ENCODE measurements at regions not wholly inside any gene's neighbourhood (a gene's known extent, or its start where the extent isn't known, plus 50 kb on each side); places are given as distances from the start of the nearest gene placed in this dataset.

- H4K20me1 ChIP-seq (replicated peaks; ENCODE audit: insufficient read depth): no peaks in the 10 kb centered on the region
- H3K27me3 Mint-ChIP-seq (ENCODE audit: insufficient read depth, low read depth, poor library complexity): no peaks in the 10 kb centered on the region
- peaks cover 5% of the 10 kb centered on the region; the same call in 2 of the 3 replicates for H3K9me3 Mint-ChIP-seq
Measured at GRCh38 chr2:107448160-107448559, 378.5 kb upstream of the RGPD4 start.

More at GRCh38 chr2:107448160-107448559, 378.5 kb upstream of the RGPD4 start:
- Histone ChIP-seq H3K4me1 (ENCODE audit: insufficient read depth) (no peaks in the 10 kb centered on the region), H3K9me2 (ENCODE audit: insufficient read depth) (0 out of 2 replicates have a peak, but pooled peaks cover 5% of the 10 kb centered on the region), H3K27ac (ENCODE audit: low read depth) (no peak overlapping the region), H2AFZ (no peak overlapping the region), H3K36me3 (ENCODE audit: insufficient read depth) (no peaks in the 10 kb centered on the region), H3K4me3 (no peak overlapping the region), H3K27me3 (ENCODE audit: insufficient read depth) (no peaks in the 10 kb centered on the region), H3K79me2 (replicated peaks; ENCODE audit: insufficient read depth) (no peaks in the 10 kb centered on the region), H3F3A (replicated peaks; ENCODE audit: low read depth) (no peaks in the 10 kb centered on the region), H3K4me2 (no peak overlapping the region)
- no peak for TF ChIP-seq JUNB (IDR thresholded peaks at IDR 0.05; ENCODE audit: unreplicated experiment)
- TF ChIP-seq CREB1 (CRISPR knock-in tag; IDR thresholded peaks at IDR 0.05; ENCODE audit: low read depth): no peak
- TF ChIP-seq EZH2 (IDR thresholded peaks at IDR 0.05; ENCODE audit: low read depth, unreplicated experiment): no peak
- TF ChIP-seq NANOG (IDR thresholded peaks at IDR 0.05; ENCODE audit: borderline replicate concordance): no peak
- TF ChIP-seq, protein P1, sequence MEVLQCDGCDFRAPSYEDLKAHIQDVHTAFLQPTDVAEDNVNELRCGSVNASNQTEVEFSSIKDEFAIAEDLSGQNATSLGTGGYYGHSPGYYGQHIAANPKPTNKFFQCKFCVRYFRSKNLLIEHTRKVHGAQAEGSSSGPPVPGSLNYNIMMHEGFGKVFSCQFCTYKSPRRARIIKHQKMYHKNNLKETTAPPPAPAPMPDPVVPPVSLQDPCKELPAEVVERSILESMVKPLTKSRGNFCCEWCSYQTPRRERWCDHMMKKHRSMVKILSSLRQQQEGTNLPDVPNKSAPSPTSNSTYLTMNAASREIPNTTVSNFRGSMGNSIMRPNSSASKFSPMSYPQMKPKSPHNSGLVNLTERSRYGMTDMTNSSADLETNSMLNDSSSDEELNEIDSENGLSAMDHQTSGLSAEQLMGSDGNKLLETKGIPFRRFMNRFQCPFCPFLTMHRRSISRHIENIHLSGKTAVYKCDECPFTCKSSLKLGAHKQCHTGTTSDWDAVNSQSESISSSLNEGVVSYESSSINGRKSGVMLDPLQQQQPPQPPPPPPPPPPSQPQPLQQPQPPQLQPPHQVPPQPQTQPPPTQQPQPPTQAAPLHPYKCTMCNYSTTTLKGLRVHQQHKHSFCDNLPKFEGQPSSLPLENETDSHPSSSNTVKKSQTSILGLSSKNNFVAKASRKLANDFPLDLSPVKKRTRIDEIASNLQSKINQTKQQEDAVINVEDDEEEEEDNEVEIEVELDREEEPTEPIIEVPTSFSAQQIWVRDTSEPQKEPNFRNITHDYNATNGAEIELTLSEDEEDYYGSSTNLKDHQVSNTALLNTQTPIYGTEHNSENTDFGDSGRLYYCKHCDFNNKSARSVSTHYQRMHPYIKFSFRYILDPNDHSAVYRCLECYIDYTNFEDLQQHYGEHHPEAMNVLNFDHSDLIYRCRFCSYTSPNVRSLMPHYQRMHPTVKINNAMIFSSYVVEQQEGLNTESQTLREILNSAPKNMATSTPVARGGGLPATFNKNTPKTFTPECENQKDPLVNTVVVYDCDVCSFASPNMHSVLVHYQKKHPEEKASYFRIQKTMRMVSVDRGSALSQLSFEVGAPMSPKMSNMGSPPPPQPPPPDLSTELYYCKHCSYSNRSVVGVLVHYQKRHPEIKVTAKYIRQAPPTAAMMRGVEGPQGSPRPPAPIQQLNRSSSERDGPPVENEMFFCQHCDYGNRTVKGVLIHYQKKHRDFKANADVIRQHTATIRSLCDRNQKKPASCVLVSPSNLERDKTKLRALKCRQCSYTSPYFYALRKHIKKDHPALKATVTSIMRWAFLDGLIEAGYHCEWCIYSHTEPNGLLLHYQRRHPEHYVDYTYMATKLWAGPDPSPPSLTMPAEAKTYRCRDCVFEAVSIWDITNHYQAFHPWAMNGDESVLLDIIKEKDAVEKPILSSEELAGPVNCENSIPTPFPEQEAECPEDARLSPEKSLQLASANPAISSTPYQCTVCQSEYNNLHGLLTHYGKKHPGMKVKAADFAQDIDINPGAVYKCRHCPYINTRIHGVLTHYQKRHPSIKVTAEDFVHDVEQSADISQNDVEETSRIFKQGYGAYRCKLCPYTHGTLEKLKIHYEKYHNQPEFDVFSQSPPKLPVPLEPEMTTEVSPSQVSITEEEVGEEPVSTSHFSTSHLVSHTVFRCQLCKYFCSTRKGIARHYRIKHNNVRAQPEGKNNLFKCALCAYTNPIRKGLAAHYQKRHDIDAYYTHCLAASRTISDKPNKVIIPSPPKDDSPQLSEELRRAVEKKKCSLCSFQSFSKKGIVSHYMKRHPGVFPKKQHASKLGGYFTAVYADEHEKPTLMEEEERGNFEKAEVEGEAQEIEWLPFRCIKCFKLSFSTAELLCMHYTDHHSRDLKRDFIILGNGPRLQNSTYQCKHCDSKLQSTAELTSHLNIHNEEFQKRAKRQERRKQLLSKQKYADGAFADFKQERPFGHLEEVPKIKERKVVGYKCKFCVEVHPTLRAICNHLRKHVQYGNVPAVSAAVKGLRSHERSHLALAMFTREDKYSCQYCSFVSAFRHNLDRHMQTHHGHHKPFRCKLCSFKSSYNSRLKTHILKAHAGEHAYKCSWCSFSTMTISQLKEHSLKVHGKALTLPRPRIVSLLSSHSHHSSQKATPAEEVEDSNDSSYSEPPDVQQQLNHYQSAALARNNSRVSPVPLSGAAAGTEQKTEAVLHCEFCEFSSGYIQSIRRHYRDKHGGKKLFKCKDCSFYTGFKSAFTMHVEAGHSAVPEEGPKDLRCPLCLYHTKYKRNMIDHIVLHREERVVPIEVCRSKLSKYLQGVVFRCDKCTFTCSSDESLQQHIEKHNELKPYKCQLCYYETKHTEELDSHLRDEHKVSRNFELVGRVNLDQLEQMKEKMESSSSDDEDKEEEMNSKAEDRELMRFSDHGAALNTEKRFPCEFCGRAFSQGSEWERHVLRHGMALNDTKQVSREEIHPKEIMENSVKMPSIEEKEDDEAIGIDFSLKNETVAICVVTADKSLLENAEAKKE (CRISPR knock-in tag; IDR thresholded peaks at IDR 0.05): no peak
- TF ChIP-seq CTCF (conservative IDR thresholded peaks at IDR 0.05; ENCODE audit: low read depth in 2 of 2): no peak
- no peak for TF ChIP-seq REST (IDR thresholded peaks at IDR 0.05; ENCODE audit: unreplicated experiment)
- no peak for TF ChIP-seq POLR2AphosphoS5 (IDR thresholded peaks at IDR 0.05; ENCODE audit: low read depth)
- no peak for TF ChIP-seq ZNF114 (CRISPR knock-in tag; IDR thresholded peaks at IDR 0.05)
- TF ChIP-seq EZH2phosphoT487 (IDR thresholded peaks at IDR 0.05; ENCODE audit: unreplicated experiment): no peak
- TF ChIP-seq STAT1 (IDR thresholded peaks at IDR 0.05; ENCODE audit: unreplicated experiment): no peak
- no peak for TF ChIP-seq ZNF331 (CRISPR knock-in tag; IDR thresholded peaks at IDR 0.05; ENCODE audit: low read depth)
- no peak for TF ChIP-seq ETS1 (IDR thresholded peaks at IDR 0.05)
- no peaks in the 10 kb centered on the region for H3K4me1 Mint-ChIP-seq
- no peak for ATAC-seq
- no peak overlapping the region for H3K27ac Mint-ChIP-seq
- no peak for DNase-seq (ENCODE audit: low spot score)
- no peak overlapping the region for H3K4me3 Mint-ChIP-seq
- no peaks in the 10 kb centered on the region; the same call in 2 of the 3 replicates for H3K36me3 Mint-ChIP-seq (ENCODE audit: low read depth)
